Panc1 (cell line): ENCODE measurements at regions not wholly inside any gene's neighbourhood (a gene's known extent, or its start where the extent isn't known, plus 50 kb on each side); places are given as distances from the start of the nearest gene placed in this dataset.
"Not testable (repeated sequence)": the region's sequence is repeated elsewhere in the genome, so short reads cannot be mapped to it uniquely, and the experiment has no call there.

ENCODE experiments used
- ATAC-seq: fragments of 200-7000 bp; cut with Tn5 transposase; 2 replicates; pipeline ENCODE4 v1.9.1; 2020; ENCODE audit warnings: mild to moderate bottlenecking, moderate library complexity
- BruUV-seq: library from RNA; stranded (reverse); fragments of 400-500 nt; replicated peaks from 2 replicates; lab custom pipeline; 2021; lab: Mats Ljungman, UMichigan
- CTCF ChIA-PET: fragments of 300-600 bp; sonication (Branson Sonifier 250); formaldehyde crosslinking; loops from one replicate; lab custom pipeline; 2022; ENCODE audit warnings: antibody characterized with exemption; lab: Charles Lee
- POLR2A ChIA-PET: fragments of 300-600 bp; sonication (Branson Sonifier 250); formaldehyde crosslinking; loops from one replicate; lab custom pipeline; 2022; ENCODE audit warnings: antibody characterized with exemption; lab: Charles Lee
- DNase-seq: peaks from one replicate; pipeline ENCODE4 v3.0.0-alpha.2; 2010; ENCODE audit warnings: low read depth, low spot score
- H3K27ac ChIP-seq: 2 replicates; pipeline ENCODE4 v1.5.1; 2011; ENCODE audit warnings: mild to moderate bottlenecking, low read length, inconsistent platforms
- H3K27me3 ChIP-seq: fragments of 200-500 bp; sonication (Bioruptor generic); 2 replicates; pipeline ENCODE4 v1.6.0; 2014; ENCODE audit warnings: low read length, inconsistent platforms; ENCODE audit not compliant: control insufficient read depth, insufficient read depth
- H3K36me3 ChIP-seq: fragments of 200-500 bp; sonication (Bioruptor generic); 2 replicates; pipeline ENCODE4 v1.5.1; 2014; ENCODE audit warnings: inconsistent platforms, mild to moderate bottlenecking, low read length, moderate library complexity; ENCODE audit not compliant: control insufficient read depth, insufficient read depth
- H3K4me1 ChIP-seq: 2 replicates; pipeline ENCODE4 v1.5.1; 2011; ENCODE audit warnings: inconsistent platforms, mild to moderate bottlenecking, low read length, moderate library complexity; ENCODE audit not compliant: control insufficient read depth, insufficient read depth
- H3K4me3 ChIP-seq, 2 experiments: 2 replicates each; pipeline ENCODE4 v1.5.1; 2011 to 2012; ENCODE audit warnings: low read depth in 2 of 2, low read length in 2 of 2, mild to moderate bottlenecking in 2 of 2, inconsistent platforms in 1 of 2, moderate library complexity in 1 of 2
- H3K9me3 ChIP-seq: fragments of 200-500 bp; sonication (Bioruptor generic); 2 replicates; pipeline ENCODE4 v1.5.1; 2014; ENCODE audit warnings: low read depth, mild to moderate bottlenecking, inconsistent platforms, low read length, moderate library complexity; ENCODE audit not compliant: control insufficient read depth, insufficient read depth
- in situ Hi-C: cut with HindIII; loops from 2 replicates; pipeline ENCODE4 v1.10.0; 2016; ENCODE audit warnings: low sequenced_read_pairs, low pct_unique_long_range_greater_than_20kb
- intact Hi-C: fragments of 100-400 bp; cut with micrococcal nuclease; formaldehyde crosslinking; loops from one replicate; pipeline ENCODE4 v1.10.0; 2022; ENCODE audit not compliant: unreplicated experiment

- intact Hi-C loops, DNase-seq, H3K4me1 ChIP-seq, CTCF ChIA-PET, H3K27ac ChIP-seq, BruUV-seq, H3K27me3 ChIP-seq, in situ Hi-C loops, POLR2A ChIA-PET, H3K9me3 ChIP-seq, H3K4me3 ChIP-seq, ATAC-seq, H3K36me3 ChIP-seq: not testable (repeated sequence)
Measured at GRCh38 chr14:105623178-105623577, 96.8 kb downstream of the TMEM121 start.

- DNase-seq, BruUV-seq, H3K27ac ChIP-seq, CTCF ChIA-PET, H3K36me3 ChIP-seq, H3K9me3 ChIP-seq, H3K4me1 ChIP-seq, intact Hi-C loops, POLR2A ChIA-PET, in situ Hi-C loops, H3K4me3 ChIP-seq, ATAC-seq, H3K27me3 ChIP-seq: not testable (repeated sequence)
Measured at GRCh38 chr14:105624346-105624745, 98.0 kb downstream of the TMEM121 start.

GRCh38 chr14:105624749-105625434 is 98.5 kb downstream of the TMEM121 start:
- CTCF ChIA-PET, BruUV-seq, H3K9me3 ChIP-seq, POLR2A ChIA-PET, H3K36me3 ChIP-seq, ATAC-seq, H3K4me1 ChIP-seq, H3K27me3 ChIP-seq, intact Hi-C loops, H3K4me3 ChIP-seq, H3K27ac ChIP-seq, in situ Hi-C loops, DNase-seq: not testable (repeated sequence)

GRCh38 chr14:105625448-105625847 is 99.1 kb downstream of the TMEM121 start:
- POLR2A ChIA-PET, DNase-seq, H3K9me3 ChIP-seq, H3K4me1 ChIP-seq, intact Hi-C loops, BruUV-seq, H3K4me3 ChIP-seq, H3K27ac ChIP-seq, in situ Hi-C loops, ATAC-seq, H3K27me3 ChIP-seq, CTCF ChIA-PET, H3K36me3 ChIP-seq: not testable (repeated sequence)

- in situ Hi-C loops, H3K4me1 ChIP-seq, POLR2A ChIA-PET, H3K27me3 ChIP-seq, H3K36me3 ChIP-seq, H3K4me3 ChIP-seq, BruUV-seq, intact Hi-C loops, CTCF ChIA-PET, DNase-seq, H3K9me3 ChIP-seq, H3K27ac ChIP-seq: not testable (repeated sequence)
- peak; percentile 47; the same call in 1 of the 2 replicates for ATAC-seq
Measured at GRCh38 chr14:105626111-105626510, 99.7 kb downstream of the TMEM121 start.

GRCh38 chr14:105626651-105627050 is 100.3 kb downstream of the TMEM121 start:
- H3K4me1 ChIP-seq, POLR2A ChIA-PET, H3K27ac ChIP-seq, CTCF ChIA-PET, H3K36me3 ChIP-seq, H3K4me3 ChIP-seq, BruUV-seq, H3K9me3 ChIP-seq, DNase-seq, in situ Hi-C loops, intact Hi-C loops, H3K27me3 ChIP-seq: not testable (repeated sequence)
- peak; percentile 54; the same call in 1 of the 2 replicates for ATAC-seq

GRCh38 chr14:105627287-105627686 is 100.9 kb downstream of the TMEM121 start:
- intact Hi-C loops, H3K9me3 ChIP-seq, H3K36me3 ChIP-seq, H3K4me1 ChIP-seq, BruUV-seq, POLR2A ChIA-PET, in situ Hi-C loops, H3K4me3 ChIP-seq, H3K27me3 ChIP-seq, CTCF ChIA-PET, H3K27ac ChIP-seq, DNase-seq: not testable (repeated sequence)
- peak; percentile 68; the same call in 1 of the 2 replicates for ATAC-seq
